HG03108 (cell line): ENCODE measurements at regions not wholly inside any gene's neighbourhood (a gene's known extent, or its start where the extent isn't known, plus 50 kb on each side); places are given as distances from the start of the nearest gene placed in this dataset.
A peak's percentile ranks its signal among the peaks of the same experiment; 100 is the strongest.
"Not testable (repeated sequence)": the region's sequence is repeated elsewhere in the genome, so short reads cannot be mapped to it uniquely, and the experiment has no call there.

Experiments used
- ATAC-seq: cut with Tn5 transposase; IDR thresholded peaks from one replicate; pipeline ENCODE4 v1.9.1; 2021; ENCODE audit warnings: moderate library complexity; ENCODE audit not compliant: unreplicated experiment

DNA sequence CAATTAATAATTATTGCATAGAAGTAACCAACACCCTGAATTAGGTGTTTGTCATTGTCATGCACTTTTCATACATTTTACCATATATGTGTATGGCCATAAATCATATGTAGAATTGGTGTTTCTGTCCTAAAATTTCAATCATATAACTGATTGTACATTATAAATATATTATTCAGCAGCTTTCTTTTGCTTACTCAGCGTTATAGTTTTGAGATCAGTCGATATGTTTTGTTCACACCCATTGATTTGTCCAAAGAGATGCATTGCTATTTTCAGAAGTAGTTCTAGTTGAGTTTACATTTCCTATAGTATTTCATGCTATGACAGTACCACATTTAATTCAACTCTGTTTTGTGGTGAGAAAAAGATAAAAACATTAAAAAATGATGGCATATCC, 50.5 kb upstream of the PARP4 start:
- no peak for ATAC-seq

DNA sequence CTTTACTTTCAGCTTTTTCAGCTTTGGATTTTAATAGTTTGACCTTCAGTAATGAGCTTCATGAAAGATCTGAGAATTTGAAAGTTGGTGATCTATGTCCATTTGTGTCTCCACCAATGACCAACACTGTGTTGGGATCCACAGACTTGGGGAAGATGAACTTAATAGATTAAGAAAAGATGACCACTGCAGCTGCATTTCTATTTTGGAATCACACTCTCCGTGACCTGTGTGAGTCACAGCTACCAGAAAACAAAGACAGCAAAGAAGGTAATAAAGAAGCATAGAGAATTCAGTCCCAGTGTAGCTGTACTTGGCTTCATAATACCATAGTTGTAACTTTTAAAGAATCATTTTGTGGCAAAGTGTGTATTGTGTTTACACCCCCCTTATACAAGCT, 51.4 kb upstream of the PARP4 start:
- ATAC-seq = not testable (repeated sequence)

DNA sequence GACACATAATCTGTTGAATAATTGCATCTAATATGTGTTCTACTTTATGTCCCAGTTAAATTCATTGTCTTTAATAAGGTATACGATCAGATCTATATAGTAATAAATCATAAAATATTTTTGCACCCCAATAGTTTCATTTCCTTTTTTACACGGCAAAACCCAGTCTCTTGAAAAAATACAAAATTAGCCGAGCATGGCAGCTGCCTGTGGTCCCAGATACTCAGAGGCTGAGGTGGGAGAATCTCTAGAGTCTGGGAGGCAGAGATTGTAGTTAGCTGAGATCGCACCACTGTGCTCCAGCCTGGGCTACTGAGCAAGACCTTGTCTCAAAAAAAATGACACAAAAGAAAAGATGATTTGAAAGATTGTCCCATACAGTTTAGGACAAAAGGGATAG, 52.3 kb upstream of the PARP4 start:
- ATAC-seq = peak; percentile 75

DNA sequence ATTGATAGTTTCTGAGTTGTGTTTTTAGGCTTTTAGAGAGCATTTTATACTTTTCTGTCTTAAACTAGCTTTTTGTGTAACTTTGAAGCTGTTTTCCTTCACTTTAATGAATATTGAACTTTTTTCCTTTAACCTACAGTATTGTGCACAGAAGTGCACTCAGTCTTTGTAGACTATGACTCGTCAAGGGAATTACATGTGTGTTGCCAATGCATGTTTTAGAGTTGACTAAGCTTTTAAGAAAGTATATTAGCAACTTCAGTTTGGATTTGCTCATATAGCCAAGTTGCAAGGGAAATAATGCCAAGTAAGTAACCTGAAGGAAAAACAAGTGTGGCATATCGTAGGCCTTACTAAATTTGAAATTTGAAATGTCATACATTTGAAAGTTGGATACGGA, 55.0 kb upstream of the PARP4 start:
- ATAC-seq = not testable (repeated sequence)

DNA sequence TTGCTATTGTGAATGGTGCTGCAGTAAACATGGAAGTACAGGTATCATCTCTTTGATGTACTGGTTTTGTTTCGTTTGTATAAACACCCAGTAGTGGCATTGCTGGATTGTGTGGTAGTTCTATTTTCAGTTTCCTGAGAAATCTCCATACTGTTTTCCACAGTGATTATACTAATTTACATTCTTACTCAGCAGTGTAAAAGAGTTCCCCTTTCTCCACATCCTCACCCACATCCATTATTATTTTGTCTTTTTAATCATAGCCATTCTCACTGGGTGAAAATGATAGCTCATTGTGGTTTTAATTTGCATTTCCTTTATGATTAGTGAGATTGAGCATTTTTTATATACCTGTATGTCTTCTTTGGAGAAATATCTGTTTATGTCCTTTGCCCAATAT, 62.3 kb upstream of the PARP4 start:
- ATAC-seq = no peak

DNA sequence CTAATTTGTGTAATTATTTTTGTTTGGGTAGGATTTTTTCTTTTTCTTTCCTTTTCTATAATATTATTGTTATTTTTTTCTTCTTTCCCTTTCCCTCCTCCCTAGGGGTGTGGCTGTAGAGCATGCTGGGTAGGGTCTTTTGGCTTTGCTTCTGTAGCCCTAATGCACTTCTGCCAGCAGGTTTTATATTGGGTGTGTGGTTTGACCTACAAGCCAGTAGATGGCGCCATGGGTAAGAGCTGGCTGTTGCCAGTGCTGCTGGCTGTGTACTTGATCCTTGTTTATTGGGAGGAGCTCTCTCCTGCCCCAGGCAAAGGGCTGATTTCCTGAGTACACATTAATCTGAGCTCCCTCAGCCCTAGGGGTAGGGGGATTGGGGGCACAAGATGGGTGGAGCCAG, 67.7 kb upstream of the PARP4 start:
- not testable (repeated sequence) for ATAC-seq

DNA sequence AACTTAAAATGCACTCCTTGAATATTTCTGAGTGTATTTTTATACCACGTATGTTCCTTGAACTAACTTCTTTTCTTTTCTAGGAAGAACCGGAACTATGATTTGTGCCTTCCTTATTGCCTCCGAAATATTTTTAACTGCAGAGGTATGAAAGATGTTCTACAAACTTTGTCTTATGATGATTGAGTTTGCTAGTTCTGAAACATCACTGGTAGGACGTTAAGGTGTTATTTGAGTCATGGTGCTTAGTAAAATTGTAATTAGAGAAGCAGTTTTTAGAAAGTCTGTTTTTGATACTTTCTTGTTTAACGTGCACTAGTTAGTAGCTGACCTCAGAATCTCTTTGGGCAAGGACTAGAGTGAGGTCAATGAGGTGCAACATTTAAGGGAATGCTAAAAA, 69.0 kb upstream of the PARP4 start:
- not testable (repeated sequence) for ATAC-seq

DNA sequence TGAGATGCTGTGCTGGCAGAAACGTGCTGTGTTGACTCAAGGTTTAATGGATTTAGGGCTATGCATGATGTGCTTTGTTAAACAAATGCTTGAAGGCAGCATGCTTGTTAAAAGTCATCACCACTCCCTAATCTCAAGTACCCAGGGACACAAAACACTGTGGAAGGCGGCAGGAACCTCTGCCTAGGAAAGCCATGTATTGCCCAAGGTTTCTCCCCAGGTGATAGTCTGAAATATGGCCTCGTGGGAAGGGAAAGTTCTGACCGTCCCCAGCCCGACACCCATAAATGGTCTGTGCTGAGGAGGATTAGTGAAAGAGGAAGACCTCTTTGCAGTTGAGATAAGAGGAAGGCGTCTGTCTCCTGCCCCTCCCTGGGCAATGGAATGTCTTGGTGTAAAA, 79.1 kb upstream of the PARP4 start:
- not testable (repeated sequence) for ATAC-seq

DNA sequence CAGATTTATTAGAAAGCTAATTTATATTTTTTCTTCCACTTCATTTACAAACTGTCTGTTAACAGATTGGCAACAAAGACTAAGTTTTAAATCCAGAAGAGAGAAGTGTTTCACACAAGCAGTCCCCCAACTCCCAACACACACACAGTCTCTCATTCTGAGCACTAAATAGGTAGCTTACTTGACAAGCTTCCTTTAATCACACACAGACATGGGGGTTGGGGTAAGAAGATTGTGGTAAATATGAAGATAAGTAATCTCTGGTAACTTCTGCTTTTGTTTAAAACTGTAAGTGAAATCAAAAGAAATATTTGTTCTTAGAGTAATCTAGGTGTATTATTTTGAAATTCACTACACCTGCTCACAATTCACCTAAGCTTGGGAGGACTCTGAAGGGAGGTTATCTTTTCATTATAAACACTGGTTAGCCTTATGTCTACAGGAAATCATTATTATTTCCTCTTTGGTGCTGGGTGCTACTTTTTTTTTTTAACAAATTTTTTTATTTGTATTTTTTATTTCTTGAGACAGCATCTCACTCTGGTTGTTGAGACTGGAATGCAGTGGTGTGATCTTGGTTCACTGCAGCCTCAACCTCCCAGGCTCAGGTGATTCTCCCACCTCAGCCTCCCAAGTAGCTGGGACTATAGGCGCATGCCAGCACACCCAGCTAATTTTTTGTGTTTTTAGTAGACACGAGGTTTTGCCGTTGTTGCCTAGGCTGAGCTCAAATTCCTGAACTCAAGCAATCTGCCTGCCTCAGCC, 82.1 kb upstream of the ATP12A start:
- not testable (repeated sequence) for ATAC-seq

DNA sequence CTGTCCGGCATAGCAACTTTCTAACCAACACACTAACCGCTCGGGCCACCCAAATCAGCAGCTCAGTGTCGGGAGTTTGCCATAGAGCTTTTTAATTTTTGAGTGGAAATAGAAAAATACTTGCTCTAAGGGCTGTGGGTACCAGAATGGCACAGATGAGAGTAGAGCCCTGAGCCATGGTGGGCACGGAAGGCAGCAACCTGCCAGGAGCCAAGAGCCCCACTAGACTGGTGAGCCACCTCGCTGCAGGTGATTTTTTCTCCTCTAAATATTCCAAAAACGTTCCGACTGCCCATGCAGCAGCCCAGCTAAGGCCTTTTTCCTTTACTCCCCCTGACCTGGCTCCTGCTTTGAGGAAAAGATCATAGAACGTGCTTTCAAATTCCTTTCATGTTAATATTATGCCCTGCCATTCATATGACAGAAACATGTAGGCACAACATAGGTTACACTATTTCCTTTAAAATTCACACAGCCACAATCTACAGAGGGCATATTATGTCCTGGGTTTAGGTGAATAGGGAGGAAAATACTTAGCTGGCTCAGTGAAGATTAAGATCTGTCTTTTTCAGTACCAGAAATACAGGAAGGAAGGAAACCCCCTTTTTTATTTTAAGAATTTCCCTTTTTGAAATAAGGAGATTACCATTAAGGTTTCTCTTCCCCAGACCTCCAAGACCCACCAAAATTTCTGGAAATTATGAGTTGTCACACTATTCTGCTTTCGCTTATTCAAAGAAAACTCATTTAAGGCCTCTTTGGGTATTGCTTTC, 81.0 kb upstream of the ATP12A start:
- ATAC-seq = not testable (repeated sequence)

DNA sequence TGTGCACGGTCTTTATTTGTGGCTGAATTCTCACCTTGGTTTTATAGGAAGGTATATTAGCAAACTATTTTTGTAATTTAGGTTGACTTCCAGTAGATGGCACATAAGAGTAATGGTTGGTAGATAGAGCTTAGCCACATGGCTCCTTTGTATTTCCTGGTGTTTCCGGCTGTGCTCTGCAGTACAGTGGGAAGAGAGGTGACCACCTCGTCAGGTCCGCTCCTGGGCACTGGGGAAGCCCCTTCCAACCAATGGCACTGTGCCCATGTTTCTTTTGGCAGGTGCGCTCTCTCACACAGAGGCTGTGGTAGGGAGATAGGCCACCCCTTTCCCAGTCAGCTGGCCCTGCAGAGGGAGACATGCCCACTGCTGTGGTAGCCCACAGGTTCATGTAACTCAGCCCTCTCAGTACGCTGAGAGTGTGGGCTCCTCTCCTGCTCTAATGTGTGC, 74.3 kb upstream of the ATP12A start:
- ATAC-seq = no peak

DNA sequence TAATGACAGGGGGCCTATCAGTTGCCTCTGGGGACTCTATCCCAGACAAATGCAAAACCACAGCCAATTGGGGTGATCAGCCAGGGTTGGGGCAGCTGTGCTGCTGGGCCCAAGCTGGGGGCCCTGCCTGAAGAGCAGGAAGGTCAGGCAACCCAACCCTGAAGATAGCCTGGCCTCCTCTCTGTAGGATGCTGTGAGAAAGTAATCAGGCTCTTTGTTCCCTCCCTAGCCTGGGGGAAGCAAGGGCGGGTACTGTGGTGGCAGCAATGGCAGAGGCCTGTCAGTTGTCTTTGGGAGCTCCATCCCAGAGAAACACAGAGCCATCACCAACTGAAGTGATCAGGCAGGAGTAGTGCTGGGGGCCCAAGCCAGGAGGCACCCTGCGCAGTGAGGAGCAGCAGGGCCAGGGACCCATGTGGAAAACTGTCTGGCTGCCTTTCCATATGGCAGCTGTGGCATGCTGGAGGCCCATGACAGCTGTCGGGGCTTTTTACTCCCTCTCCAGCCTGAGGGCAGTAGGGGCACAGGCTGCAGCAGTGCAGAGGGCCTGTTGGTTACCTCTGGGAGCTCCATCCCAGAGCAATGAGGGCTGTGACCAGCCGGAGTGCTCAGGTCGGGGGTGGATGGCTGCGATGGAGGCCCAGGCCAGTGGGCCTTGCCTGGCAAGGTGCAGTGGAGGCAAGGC, 73.6 kb upstream of the ATP12A start:
- ATAC-seq = no peak

DNA sequence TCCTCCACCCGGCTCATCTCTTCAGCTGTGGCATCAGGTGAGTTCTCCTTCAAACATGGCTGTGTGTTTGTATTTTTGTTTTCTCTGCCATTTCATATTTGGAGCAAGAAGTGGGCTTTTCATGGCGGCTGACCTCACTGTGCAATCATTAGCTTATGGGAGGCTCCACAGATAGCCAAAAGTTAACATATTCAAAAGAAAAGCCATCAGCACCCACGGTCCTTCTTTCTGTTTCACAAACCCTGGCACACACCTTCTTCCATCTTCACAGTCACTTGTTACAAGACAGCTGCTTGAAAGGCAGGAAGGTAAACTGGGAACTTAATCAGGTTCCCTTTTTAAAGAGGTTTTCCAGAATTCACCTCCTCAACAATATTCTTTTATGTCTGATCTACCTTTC, 69.3 kb upstream of the ATP12A start:
- ATAC-seq = no peak

DNA sequence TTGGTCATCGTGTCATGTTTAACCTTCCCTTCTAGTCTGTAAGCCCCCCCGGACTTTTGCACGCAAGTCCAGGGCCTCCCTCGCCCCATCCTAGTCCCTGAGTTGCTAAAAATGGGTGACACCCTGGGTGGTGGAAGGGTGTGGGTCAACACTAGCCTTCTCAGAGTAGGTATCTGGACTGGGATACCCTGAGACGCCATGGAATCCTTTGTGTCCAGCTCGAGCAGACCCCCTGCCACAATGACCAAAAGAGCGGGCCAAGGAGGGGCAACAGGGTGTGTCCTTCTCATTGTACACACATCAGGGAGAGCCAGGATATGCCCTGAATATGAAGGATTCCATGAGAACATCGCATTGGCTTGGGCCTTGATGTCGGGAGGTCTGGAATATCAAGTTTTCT, 67.5 kb upstream of the ATP12A start:
- no peak for ATAC-seq

DNA sequence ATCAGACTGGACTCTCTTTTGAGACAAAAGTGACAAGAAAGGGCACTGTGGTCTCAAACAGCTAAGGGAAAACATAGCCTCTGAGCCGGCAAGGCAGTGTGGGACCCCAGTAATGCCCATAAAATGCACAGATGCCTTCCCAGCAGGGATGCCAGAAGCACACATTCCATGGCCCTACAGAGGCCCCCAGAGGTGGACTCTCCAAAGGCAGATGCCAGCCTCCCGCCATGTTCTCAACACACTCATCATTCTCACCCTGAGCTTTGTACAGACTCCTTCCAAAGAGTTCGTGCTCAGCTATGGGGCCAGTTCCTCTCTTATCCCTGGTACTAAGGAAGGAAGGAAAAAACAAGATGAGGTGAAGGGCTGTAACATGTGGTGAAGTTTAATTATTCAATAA, 67.1 kb upstream of the ATP12A start:
- no peak for ATAC-seq

DNA sequence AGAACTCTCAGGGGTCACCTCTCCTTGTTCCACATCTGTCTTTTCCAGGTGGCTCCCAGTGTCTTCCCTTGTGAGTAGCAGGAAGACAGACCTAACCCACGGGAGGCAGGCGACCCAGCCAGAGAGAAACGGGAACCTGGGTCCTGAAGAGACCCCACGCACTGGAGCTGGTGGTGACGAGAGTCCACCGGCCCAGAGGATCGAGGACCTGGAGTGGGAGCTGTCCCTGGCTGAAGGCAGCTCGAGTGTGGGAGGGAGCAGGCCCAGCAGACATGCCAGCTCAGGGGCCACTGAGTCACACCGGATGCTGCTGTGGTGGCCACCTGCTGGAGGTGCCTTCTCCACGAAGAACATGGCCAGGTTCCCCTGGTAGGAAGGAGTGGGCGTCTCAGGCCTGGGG, 66.5 kb upstream of the ATP12A start:
- no peak for ATAC-seq

DNA sequence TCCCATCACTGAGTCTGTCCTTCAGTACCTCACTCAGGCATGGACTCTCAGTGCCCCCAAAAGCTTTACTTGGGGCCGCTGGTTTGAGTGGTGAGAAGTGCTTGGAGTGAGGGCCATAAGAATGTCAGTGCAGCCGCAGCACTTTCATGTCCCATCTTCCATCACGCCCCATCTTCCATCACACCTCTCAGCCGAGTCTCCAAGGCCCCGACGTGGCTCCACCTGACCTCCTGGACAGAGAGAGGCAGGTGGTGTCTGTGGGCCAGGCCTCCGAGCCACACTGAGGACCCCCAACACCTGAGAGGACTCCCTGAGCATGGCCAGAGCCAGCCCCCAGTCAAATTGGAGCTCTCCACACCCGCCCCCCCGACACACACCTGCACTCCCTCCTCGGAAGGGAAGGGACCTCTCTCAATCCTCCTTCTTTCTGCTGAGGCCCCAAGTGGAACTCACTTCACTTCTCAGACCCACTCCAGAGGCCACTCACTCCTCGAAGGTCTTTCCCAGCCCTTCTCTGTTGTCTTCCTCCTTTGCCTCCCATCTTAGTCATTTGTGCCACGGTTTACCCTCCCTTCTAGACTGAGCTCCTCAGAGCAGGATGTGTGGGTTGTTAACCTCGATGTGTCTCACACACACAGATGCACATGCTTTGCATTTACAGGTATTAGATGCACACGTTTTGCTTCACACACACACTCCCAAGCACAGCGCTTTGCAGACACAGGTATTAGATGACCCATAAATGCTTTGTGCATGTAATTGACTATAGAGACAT, 65.7 kb upstream of the ATP12A start:
- no peak for ATAC-seq

DNA sequence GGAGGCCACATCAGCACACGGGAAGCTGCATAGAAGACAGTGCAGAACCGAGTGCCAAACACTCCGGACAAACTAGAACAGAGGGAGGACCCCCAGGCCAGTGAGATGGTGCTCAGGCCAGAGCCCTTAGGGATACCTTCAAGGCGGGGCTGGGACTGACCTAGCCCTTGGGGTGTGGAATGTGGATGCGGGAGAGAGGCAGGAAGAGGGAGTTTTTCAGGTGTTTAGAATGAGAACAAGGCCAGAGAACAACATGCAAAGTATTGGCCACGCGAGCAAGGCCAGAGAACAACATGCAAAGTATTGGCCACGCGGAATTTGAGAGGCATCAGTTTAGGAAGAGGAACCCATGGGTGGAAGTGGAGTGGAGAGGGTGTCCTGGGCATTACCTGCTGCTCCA, 65.1 kb upstream of the ATP12A start:
- ATAC-seq = no peak

DNA sequence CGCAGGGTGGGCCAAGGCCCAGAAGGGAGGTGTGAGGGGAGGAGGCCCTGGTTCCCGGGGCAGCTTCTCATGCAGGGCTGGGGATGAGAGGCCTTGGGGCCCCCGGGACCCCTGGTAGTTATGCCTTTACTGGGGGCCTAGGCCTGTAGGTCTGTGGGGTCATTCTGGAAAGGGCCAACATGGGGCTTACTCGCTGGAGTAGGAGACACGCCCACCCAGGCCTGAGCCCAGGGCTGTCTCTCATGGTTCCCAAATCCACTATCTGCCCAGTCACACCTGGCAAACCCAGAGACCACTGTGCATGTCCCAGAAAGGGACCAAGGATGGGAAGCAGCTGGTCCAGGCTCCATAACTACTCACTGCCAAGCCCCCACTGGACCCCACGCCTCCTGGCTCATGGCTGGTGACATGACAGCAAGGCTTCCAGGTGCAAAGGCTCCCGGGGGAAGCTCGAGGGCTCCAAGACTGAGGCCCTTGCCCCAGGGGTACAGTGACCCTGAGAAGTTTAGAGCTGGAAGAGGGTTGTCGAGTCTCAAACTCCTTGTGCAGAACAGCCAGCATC, 64.2 kb upstream of the ATP12A start:
- no peak for ATAC-seq

DNA sequence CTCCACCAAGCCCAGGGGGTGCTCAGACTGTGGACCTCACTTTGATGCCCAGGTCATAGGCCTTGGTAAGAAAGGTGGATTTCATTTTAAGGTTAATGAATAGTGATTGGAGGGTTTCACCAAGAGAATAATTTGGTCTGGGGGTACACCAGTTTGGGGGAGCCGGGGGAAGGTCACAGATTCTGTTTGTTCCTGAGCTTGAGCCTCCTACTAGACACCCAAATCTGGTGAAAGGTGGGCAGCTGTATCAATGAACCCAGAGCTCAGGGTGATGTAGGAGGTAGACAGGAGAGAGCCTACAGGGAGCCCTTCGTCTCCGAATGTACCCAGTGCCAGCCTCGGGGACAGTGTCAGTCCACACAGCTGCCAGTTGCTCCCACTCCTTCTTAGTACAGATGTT, 63.7 kb upstream of the ATP12A start:
- ATAC-seq = no peak
